Fibroblast of skin of right quadriceps (primary cell): ENCODE measurements at regions not wholly inside any gene's neighbourhood (a gene's known extent, or its start where the extent isn't known, plus 50 kb on each side); places are given as distances from the start of the nearest gene placed in this dataset.

Experiments used
- DNase-seq: peaks from one replicate; pipeline ENCODE4 v3.0.0-alpha.2; 2013

DNA sequence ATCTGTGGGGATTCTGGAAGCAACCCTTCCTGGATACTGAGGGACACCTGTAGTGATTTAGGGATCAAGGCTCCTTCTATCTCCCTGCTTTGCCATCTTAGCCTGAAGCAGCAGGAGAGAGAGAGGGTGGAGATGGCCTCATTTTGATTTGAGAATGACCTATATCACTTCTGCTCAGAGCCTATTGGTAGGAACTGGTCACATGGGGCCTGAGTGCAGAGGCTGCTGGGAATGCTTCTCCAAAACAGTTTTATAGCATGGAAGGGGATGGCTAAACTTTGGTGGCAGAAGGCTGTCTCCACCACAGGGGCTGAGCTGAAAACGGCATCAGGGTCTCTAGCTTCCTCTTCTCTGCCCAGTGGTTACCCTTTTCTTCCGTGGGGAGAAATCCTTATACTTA, 105.8 kb downstream of the TBX19 start:
- no peak for DNase-seq

DNA sequence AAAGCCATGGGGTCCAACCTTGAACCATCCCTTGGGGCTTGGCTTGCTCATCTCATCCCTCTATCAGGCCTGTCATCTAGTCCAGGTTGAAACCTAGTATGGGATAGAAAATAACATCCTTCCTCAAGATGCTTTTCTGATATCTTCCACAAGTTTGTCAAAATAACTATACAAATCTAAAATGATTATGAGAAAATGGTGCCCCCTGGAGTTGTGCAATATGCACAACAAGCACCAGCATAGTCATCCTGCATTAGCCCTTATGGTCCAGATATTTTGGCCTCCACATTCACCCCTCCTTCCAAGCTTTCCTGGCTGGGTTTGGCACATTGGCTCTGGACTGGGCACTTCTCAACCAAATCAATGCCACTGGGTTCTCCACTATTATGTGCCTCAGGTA, 101.2 kb downstream of the TBX19 start:
- no peak for DNase-seq

DNA sequence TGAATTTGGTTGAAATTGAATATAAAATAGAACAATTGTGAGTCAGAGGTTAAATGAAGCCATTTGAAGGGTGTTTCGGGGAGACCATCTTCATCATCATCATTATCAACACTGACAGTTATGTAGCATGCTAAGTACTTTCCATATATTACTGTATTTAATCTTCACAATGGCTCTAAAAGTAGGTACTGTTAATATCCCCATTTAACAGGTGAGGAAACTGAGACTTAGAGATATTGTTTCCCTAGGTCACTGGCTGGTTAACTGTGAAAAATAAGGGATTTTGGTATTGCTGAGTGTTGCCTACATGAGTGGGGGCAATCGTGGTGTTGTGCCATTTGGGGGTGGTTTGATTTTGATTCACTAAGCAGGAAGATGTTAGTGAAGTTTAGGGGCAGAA, 100.3 kb downstream of the TBX19 start:
- no peak for DNase-seq

- DNase-seq = no peak
Measured at GRCh38 chr1:168379104-168379860, 98.6 kb downstream of the TBX19 start.

DNA sequence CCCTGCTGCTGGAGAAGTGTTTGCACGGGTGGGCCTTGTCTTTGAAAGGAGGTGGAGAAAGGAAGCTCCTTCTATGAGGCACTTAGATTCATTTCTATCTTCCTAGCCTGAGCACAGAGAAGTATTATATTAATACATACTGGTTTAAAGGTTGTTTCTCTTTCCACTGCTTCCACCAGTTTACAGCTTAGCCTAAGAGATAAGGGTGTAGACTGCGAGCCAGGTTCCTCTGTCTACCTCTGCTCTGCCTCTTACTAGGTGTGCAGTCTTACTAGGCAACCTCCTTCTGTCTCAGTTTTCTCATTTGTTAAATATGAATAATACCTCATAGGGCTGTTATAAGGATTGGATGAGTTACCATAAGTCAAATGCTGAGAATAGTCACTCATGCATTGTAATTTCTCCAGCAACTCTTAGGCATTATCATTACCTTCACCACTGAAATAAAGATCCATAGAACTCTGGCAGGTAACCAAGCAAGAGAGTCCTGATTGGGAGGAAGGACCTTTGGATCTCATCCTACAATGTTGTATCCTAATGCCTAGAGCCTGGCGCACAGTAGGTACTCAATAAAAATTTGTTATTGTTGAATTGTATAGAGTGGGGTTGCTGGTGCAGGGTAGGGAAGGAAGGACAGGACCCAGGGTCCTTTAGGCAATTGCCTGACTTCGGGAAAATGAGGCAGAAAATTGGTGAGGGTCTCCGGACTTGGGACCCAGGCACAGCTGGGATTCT, 95.1 kb downstream of the TBX19 start:
- no peak for DNase-seq

DNA sequence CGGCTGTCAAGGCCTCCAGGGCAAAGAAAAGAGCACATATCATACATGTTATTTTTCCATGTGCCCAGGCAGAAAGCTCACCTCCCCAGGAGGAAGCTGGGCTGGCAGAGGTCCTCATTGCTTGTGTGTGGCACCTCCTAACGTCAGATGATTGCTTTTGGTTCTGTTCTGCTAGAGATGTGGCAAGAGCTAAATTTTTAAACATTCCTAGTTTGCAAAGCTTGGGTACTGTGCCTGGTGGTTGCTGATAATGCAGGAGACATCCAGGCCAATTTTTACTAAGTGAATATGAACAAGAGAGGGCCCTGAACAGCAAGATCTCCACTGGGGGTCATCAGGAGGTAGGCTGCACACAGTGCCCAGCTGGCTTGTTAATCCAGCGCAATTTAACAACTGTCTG, 93.9 kb downstream of the TBX19 start:
- no peak for DNase-seq

DNA sequence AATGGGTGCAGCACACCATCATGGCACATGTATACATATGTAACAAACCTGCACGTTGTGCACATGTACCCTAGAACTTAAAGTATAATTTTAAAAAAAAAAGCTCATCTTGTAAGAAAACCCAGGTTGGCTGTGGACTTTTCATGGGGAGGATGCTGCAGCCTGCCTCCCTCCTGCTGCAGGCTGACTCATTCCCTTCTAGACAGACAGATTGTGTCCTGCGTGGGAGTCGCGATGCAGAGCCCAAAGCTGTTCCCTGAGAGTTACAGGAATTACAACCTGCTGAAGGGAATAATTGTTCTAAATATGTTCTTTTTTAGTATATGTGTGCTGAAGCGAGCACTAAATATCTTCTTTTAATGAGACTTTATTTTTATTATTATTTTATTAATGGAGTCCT, 93.2 kb downstream of the TBX19 start:
- DNase-seq = no peak

GRCh38 chr1:168372861-168373371, 92.2 kb downstream of the TBX19 start:
- DNase-seq = no peak

- DNase-seq = no peak
Measured at GRCh38 chr1:168372307-168372706, 91.6 kb downstream of the TBX19 start.

DNA sequence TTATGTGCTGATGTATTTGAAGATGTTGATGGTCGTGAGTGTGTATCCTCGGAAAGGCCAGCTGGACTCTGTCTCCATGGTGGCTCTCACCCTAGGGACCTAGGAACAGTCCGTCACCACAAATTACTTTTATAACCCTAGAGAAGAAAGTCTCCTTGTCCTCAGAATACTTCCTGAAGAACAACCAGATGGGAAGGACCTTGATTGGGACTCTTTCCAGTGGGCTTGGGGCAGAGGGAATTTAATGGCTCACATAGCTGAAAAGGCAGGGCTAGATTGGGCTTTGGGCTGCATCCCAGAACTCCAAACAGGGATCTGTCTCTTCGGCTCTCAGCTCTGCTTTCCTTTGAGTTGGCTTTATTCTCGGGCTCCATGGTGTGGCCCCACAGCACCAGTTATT, 90.8 kb downstream of the TBX19 start:
- DNase-seq = no peak

DNA sequence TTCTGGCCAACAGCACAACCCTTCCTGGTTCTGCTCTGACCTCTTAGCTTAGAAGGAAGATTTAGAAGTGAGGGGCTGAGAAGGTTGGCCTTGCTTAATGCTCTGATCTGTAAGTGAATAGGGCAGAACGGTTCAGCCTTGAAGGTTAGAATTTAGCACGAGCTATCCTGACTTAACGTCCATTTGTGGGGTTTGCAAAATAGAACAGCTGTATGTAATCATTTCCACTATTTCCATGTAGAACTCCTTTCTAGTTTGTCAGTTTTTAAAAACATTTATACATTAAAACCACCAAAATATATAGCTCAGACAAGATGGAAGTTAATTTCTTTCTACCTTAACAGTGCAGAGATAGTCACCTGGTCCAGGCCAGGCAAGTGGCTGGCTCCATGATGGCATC, 89.9 kb downstream of the TBX19 start:
- no peak for DNase-seq

- no peak for DNase-seq
Measured at GRCh38 chr1:168369655-168370054, 89.0 kb downstream of the TBX19 start.

DNA sequence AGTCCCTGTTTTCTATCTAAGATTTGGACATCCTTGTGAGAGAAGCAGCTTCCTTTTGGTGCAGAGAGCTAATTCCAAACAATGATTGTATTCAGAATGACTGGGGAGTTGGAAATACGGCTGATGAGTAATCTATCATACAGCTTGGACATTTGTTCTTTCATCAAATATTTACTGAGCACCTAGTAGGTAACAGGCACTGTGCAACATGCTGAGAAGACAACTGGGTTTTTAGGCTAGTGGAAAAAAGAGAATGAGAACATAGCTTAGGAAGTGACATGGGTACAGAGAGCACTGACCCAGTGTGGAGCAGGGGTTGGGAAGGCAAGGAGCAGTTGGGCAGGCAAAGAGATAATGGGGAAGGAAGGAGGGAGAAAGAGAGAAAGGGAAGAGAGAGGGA, 87.5 kb downstream of the TBX19 start:
- DNase-seq = no peak

DNA sequence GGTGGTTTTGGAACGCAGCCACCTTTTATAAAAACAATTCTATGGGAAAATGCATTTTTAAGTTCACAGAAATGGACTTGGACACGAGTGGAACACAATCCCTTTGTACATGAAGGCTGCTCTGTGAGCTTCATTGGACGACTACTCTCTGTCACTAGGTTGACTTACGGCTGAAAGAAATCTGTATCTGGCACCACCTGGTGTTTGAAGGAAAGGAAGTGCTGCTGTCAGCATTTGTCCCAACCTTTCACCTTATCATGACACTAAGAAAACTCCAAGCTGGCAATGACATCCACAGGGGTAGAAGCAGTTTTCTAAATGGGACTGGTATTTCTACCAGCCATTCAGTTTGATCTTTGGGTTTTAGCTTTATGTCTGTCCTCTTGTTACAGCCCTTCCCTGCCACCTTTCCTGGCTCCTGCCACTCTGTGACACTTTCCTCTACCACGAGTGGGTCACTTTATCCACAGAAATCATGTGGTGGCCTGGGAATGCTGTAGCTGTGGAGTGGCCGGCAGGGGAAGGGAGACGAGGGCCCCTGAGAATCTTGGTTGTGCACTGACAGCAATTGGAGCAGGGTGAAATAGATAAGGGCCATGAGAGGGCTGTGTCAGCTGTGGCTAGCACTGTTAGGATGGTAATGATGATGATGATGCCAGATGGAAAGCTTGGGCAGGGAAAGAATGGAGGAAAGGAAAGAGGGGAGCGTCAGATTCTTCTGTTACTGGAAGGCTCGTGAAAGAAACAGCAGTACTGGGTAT, 85.2 kb downstream of the TBX19 start:
- DNase-seq = no peak
